Kasumi-1 (cell line): ENCODE measurements at regions not wholly inside any gene's neighbourhood (a gene's known extent, or its start where the extent isn't known, plus 50 kb on each side); places are given as distances from the start of the nearest gene placed in this dataset.
"Not testable (repeated sequence)": the region's sequence is repeated elsewhere in the genome, so short reads cannot be mapped to it uniquely, and the experiment has no call there.

Source experiments
- DNase-seq, 2 experiments: peaks; one replicate each; lab custom pipeline; 2025; lab: John Stamatoyannopoulos, UW

- DNase-seq, result no peak
These were observed 1224.3 kb upstream of the B3GALT2 start for GRCh38 chr1:194410756-194411155.

- DNase-seq, result not testable (repeated sequence)
These were observed 1220.8 kb upstream of the B3GALT2 start for GRCh38 chr1:194407238-194407637.

- DNase-seq, result no peak
These were observed 1208.3 kb upstream of the B3GALT2 start for GRCh38 chr1:194394676-194395075.

- no peak for DNase-seq
These were observed 1201.1 kb upstream of the B3GALT2 start for GRCh38 chr1:194387531-194387930.

- DNase-seq, result no peak
These were observed 1192.1 kb upstream of the B3GALT2 start for GRCh38 chr1:194378517-194378916.

- DNase-seq, result no peak
These were observed 1188.2 kb upstream of the B3GALT2 start for GRCh38 chr1:194374649-194375048.

GRCh38 chr1:194372266-194372665 lies 1185.9 kb upstream of the B3GALT2 start:
- DNase-seq, result no peak

- no peak for DNase-seq
These were observed 1183.2 kb upstream of the B3GALT2 start for GRCh38 chr1:194369622-194370021.

- no peak for DNase-seq
These were observed 1182.6 kb upstream of the B3GALT2 start for GRCh38 chr1:194369060-194369459.

GRCh38 chr1:194367121-194367520 lies 1180.7 kb upstream of the B3GALT2 start:
- DNase-seq, result no peak

GRCh38 chr1:194366705-194367104 lies 1180.3 kb upstream of the B3GALT2 start:
- no peak for DNase-seq

- no peak for DNase-seq
These were observed 1175.9 kb upstream of the B3GALT2 start for GRCh38 chr1:194362327-194362726.

GRCh38 chr1:194361374-194362131 lies 1175.1 kb upstream of the B3GALT2 start:
- DNase-seq, result no peak

- no peak for DNase-seq
These were observed 1171.8 kb upstream of the B3GALT2 start for GRCh38 chr1:194358208-194358581.

- DNase-seq, result not testable (repeated sequence)
These were observed 1171.3 kb upstream of the B3GALT2 start for GRCh38 chr1:194357573-194358207.

GRCh38 chr1:194355488-194356106 lies 1169.2 kb upstream of the B3GALT2 start:
- no peak for DNase-seq

GRCh38 chr1:194353121-194353520 lies 1166.7 kb upstream of the B3GALT2 start:
- DNase-seq, result no peak

GRCh38 chr1:194347200-194347599 lies 1160.8 kb upstream of the B3GALT2 start:
- no peak for DNase-seq

- no peak for DNase-seq
These were observed 1156.3 kb upstream of the B3GALT2 start for GRCh38 chr1:194342484-194343262.

- no peak for DNase-seq
These were observed 1155.2 kb upstream of the B3GALT2 start for GRCh38 chr1:194341587-194341986.

- no peak for DNase-seq
These were observed 1153.1 kb upstream of the B3GALT2 start for GRCh38 chr1:194339471-194339870.

- no peak for DNase-seq
These were observed 1152.0 kb upstream of the B3GALT2 start for GRCh38 chr1:194338241-194338948.
